ENCODE measurements at regions not wholly inside any gene's neighbourhood (a gene's known extent, or its start where the extent isn't known, plus 50 kb on each side); places are given as distances from the start of the nearest gene placed in this dataset.
"Not testable (repeated sequence)": the region's sequence is repeated elsewhere in the genome, so short reads cannot be mapped to it uniquely, and the experiment has no call there.

GRCh38 chr15:55126111-55126510, 70.6 kb downstream of the RSL24D1 start:
- DNase-seq = no peak

- no peak for DNase-seq
Observed at GRCh38 chr15:55124616-55125015, 72.1 kb downstream of the RSL24D1 start.

GRCh38 chr15:55118344-55118870, 78.3 kb downstream of the RSL24D1 start:
- no peak for DNase-seq

- no peak for DNase-seq
Observed at GRCh38 chr15:55116636-55117035, 80.1 kb downstream of the RSL24D1 start.

GRCh38 chr15:55113736-55114135, 83.0 kb downstream of the RSL24D1 start:
- DNase-seq = no peak

- DNase-seq = no peak
Observed at GRCh38 chr15:55112706-55113105, 84.0 kb downstream of the RSL24D1 start.

- no peak for DNase-seq
Observed at GRCh38 chr15:55110446-55110845, 86.3 kb downstream of the RSL24D1 start.

- DNase-seq = peak; percentile 56
Observed at GRCh38 chr15:55108858-55109518, 87.8 kb downstream of the RSL24D1 start.

- DNase-seq = no peak
Observed at GRCh38 chr15:55108448-55108847, 88.3 kb downstream of the RSL24D1 start.

GRCh38 chr15:55106155-55106554, 90.6 kb downstream of the RSL24D1 start:
- no peak for DNase-seq

GRCh38 chr15:55094136-55094535, 102.6 kb downstream of the RSL24D1 start:
- DNase-seq = no peak

GRCh38 chr15:55088207-55088606, 108.5 kb downstream of the RSL24D1 start:
- DNase-seq = no peak

GRCh38 chr15:55084673-55085072, 112.1 kb downstream of the RSL24D1 start:
- DNase-seq = no peak

GRCh38 chr15:55084216-55084615, 112.5 kb downstream of the RSL24D1 start:
- DNase-seq = no peak

GRCh38 chr15:55077052-55077451, 119.7 kb downstream of the RSL24D1 start:
- not testable (repeated sequence) for DNase-seq

- DNase-seq = no peak
Observed at GRCh38 chr15:55074431-55074830, 122.3 kb downstream of the RSL24D1 start.

GRCh38 chr15:55063970-55064369, 132.8 kb downstream of the RSL24D1 start:
- not testable (repeated sequence) for DNase-seq

- no peak for DNase-seq
Observed at GRCh38 chr15:55060836-55061235, 135.9 kb downstream of the RSL24D1 start.

- no peak for DNase-seq
Observed at GRCh38 chr15:55056500-55056899, 140.2 kb downstream of the RSL24D1 start.

GRCh38 chr15:55044162-55044561, 152.6 kb downstream of the RSL24D1 start:
- DNase-seq = no peak

GRCh38 chr15:55037071-55037470, 159.7 kb downstream of the RSL24D1 start:
- no peak for DNase-seq

GRCh38 chr15:55035749-55036148, 161.0 kb downstream of the RSL24D1 start:
- no peak for DNase-seq

- DNase-seq = no peak
Observed at GRCh38 chr15:55033574-55033973, 163.2 kb downstream of the RSL24D1 start.

- no peak for DNase-seq
Observed at GRCh38 chr15:55031727-55032126, 165.0 kb downstream of the RSL24D1 start.

GRCh38 chr15:55026381-55026780, 170.4 kb downstream of the RSL24D1 start:
- no peak for DNase-seq
